Adrenal gland (tissue), 5 donors: ENCODE measurements at regions not wholly inside any gene's neighbourhood (a gene's known extent, or its start where the extent isn't known, plus 50 kb on each side); places are given as distances from the start of the nearest gene placed in this dataset.
"Not testable (repeated sequence)": the region's sequence is repeated elsewhere in the genome, so short reads cannot be mapped to it uniquely, and the experiment has no call there.

Source experiments
- POLR2A ChIP-seq, 2 donors: fragments of 450-650 bp; IDR thresholded peaks; one replicate each; pipeline ENCODE4 v1.6.1; 2017; ENCODE audit warnings: antibody characterized with exemption in 2 of 2, mild to moderate bottlenecking in 2 of 2, moderate library complexity in 1 of 2
- TF ChIP-seq, protein P1 (sequence below), 6 experiments: fragments of 450-650 bp in 4 of 6; fragments of 200-600 bp in 2 of 6; sonication (generic) in 1 of 6; IDR thresholded peaks; 1 replicate in 5 of 6; 2 replicates in 1 of 6; pipeline versions ENCODE4 v1.5.1 to v1.8.0; 2016 to 2021; ENCODE audit warnings: antibody characterized with exemption in 6 of 6, mild to moderate bottlenecking in 2 of 6, moderate library complexity in 1 of 6
- donor health status: DM: no; HTN: no; CAD: no.

DNA sequence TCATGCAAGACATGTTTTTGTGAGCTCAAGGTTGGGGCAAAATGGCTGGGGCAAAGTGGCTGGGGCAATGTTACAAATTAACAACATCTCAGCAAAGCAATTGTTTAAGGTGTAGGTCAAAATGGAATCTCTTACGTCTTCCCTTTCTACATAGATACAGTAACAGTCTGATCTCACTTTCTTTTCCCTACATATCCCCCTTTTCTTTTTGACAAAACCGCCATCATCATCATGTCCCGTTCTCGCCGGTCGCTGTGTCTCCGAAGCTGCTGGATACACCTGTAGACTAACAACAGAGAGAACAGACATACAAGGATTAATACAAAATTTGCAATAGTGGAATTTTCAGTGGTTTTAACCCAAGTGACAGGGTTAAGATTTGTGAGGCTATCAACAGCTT lies 118.4 kb upstream of the LARP1 start:
- TF ChIP-seq, protein P1, sequence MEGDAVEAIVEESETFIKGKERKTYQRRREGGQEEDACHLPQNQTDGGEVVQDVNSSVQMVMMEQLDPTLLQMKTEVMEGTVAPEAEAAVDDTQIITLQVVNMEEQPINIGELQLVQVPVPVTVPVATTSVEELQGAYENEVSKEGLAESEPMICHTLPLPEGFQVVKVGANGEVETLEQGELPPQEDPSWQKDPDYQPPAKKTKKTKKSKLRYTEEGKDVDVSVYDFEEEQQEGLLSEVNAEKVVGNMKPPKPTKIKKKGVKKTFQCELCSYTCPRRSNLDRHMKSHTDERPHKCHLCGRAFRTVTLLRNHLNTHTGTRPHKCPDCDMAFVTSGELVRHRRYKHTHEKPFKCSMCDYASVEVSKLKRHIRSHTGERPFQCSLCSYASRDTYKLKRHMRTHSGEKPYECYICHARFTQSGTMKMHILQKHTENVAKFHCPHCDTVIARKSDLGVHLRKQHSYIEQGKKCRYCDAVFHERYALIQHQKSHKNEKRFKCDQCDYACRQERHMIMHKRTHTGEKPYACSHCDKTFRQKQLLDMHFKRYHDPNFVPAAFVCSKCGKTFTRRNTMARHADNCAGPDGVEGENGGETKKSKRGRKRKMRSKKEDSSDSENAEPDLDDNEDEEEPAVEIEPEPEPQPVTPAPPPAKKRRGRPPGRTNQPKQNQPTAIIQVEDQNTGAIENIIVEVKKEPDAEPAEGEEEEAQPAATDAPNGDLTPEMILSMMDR (IDR thresholded peaks at IDR 0.05) = not testable (repeated sequence)
- not testable (repeated sequence) for TF ChIP-seq POLR2A (IDR thresholded peaks at IDR 0.05)
